ENCODE measurements at regions not wholly inside any gene's neighbourhood (a gene's known extent, or its start where the extent isn't known, plus 50 kb on each side); places are given as distances from the start of the nearest gene placed in this dataset.

GRCh38 chr6:120534954-120535353, 799.3 kb downstream of the TBC1D32 start:
- H3K36me3 ChIP-seq (ENCODE audit: control insufficient read depth, insufficient read depth, low read length): no peaks in the 10 kb centered on the region
- no peaks in the 10 kb centered on the region for H3K9me3 ChIP-seq (ENCODE audit: control insufficient read depth, insufficient read depth, low read length)
- H3K4me3 ChIP-seq (ENCODE audit: low read depth, low read length): no peak overlapping the region
- no peak overlapping the region for H3K9ac ChIP-seq (ENCODE audit: low read depth, low read length)
- no peaks in the 10 kb centered on the region for H3K27me3 ChIP-seq (ENCODE audit: control insufficient read depth, insufficient read depth, low read length)
- no peak overlapping the region for H3K27ac ChIP-seq (ENCODE audit: low read depth, low read length)
- H3K4me1 ChIP-seq (ENCODE audit: control insufficient read depth, insufficient read depth, low read length): no peaks in the 10 kb centered on the region

- H3K9ac ChIP-seq (ENCODE audit: low read depth, low read length): no peak overlapping the region
- H3K36me3 ChIP-seq (ENCODE audit: control insufficient read depth, insufficient read depth, low read length): no peaks in the 10 kb centered on the region
- H3K27ac ChIP-seq (ENCODE audit: low read depth, low read length): no peak overlapping the region
- H3K4me3 ChIP-seq (ENCODE audit: low read depth, low read length): no peak overlapping the region
- H3K27me3 ChIP-seq (ENCODE audit: control insufficient read depth, insufficient read depth, low read length): no peaks in the 10 kb centered on the region
- no peaks in the 10 kb centered on the region for H3K9me3 ChIP-seq (ENCODE audit: control insufficient read depth, insufficient read depth, low read length)
- H3K4me1 ChIP-seq (ENCODE audit: control insufficient read depth, insufficient read depth, low read length): no peaks in the 10 kb centered on the region
Observed at GRCh38 chr6:120526576-120526975, 807.7 kb downstream of the TBC1D32 start.

- no peaks in the 10 kb centered on the region for H3K27me3 ChIP-seq (ENCODE audit: control insufficient read depth, insufficient read depth, low read length)
- no peak overlapping the region for H3K9ac ChIP-seq (ENCODE audit: low read depth, low read length)
- H3K4me1 ChIP-seq (ENCODE audit: control insufficient read depth, insufficient read depth, low read length): no peaks in the 10 kb centered on the region
- no peaks in the 10 kb centered on the region for H3K36me3 ChIP-seq (ENCODE audit: control insufficient read depth, insufficient read depth, low read length)
- no peaks in the 10 kb centered on the region for H3K9me3 ChIP-seq (ENCODE audit: control insufficient read depth, insufficient read depth, low read length)
- H3K4me3 ChIP-seq (ENCODE audit: low read depth, low read length): no peak overlapping the region
- H3K27ac ChIP-seq (ENCODE audit: low read depth, low read length): no peak overlapping the region
Observed at GRCh38 chr6:120514544-120514943, 819.7 kb downstream of the TBC1D32 start.

- Histone ChIP-seq H3K9me3 (ENCODE audit: control insufficient read depth, insufficient read depth, low read length) (peaks cover 5% of the 10 kb centered on the region; the same call in 1 of the 2 replicates), H3K27me3 (ENCODE audit: control insufficient read depth, insufficient read depth, low read length) (no peaks in the 10 kb centered on the region), H3K4me1 (ENCODE audit: control insufficient read depth, insufficient read depth, low read length) (no peaks in the 10 kb centered on the region), H3K36me3 (ENCODE audit: control insufficient read depth, insufficient read depth, low read length) (no peaks in the 10 kb centered on the region), H3K4me3 (ENCODE audit: low read depth, low read length) (no peak overlapping the region), H3K9ac (ENCODE audit: low read depth, low read length) (no peak overlapping the region), H3K27ac (ENCODE audit: low read depth, low read length) (no peak overlapping the region)
Observed at GRCh38 chr6:120511712-120512111, 822.6 kb downstream of the TBC1D32 start.

GRCh38 chr6:120498711-120499110, 835.6 kb downstream of the TBC1D32 start:
- no peak overlapping the region for H3K27ac ChIP-seq (ENCODE audit: low read depth, low read length)
- no peaks in the 10 kb centered on the region for H3K4me1 ChIP-seq (ENCODE audit: control insufficient read depth, insufficient read depth, low read length)
- H3K36me3 ChIP-seq (ENCODE audit: control insufficient read depth, insufficient read depth, low read length): no peaks in the 10 kb centered on the region
- H3K4me3 ChIP-seq (ENCODE audit: low read depth, low read length): no peak overlapping the region
- H3K27me3 ChIP-seq (ENCODE audit: control insufficient read depth, insufficient read depth, low read length): no peaks in the 10 kb centered on the region
- no peaks in the 10 kb centered on the region for H3K9me3 ChIP-seq (ENCODE audit: control insufficient read depth, insufficient read depth, low read length)
- H3K9ac ChIP-seq (ENCODE audit: low read depth, low read length): no peak overlapping the region

GRCh38 chr6:120496661-120497060, 837.6 kb downstream of the TBC1D32 start:
- Histone ChIP-seq H3K4me1 (ENCODE audit: control insufficient read depth, insufficient read depth, low read length) (no peaks in the 10 kb centered on the region), H3K9ac (ENCODE audit: low read depth, low read length) (no peak overlapping the region), H3K27me3 (ENCODE audit: control insufficient read depth, insufficient read depth, low read length) (no peaks in the 10 kb centered on the region), H3K27ac (ENCODE audit: low read depth, low read length) (no peak overlapping the region), H3K9me3 (ENCODE audit: control insufficient read depth, insufficient read depth, low read length) (no peaks in the 10 kb centered on the region), H3K4me3 (ENCODE audit: low read depth, low read length) (no peak overlapping the region), H3K36me3 (ENCODE audit: control insufficient read depth, insufficient read depth, low read length) (no peaks in the 10 kb centered on the region)

- Histone ChIP-seq H3K4me3 (ENCODE audit: low read depth, low read length) (no peak overlapping the region), H3K36me3 (ENCODE audit: control insufficient read depth, insufficient read depth, low read length) (no peaks in the 10 kb centered on the region), H3K9me3 (ENCODE audit: control insufficient read depth, insufficient read depth, low read length) (no peaks in the 10 kb centered on the region), H3K27ac (ENCODE audit: low read depth, low read length) (no peak overlapping the region), H3K27me3 (ENCODE audit: control insufficient read depth, insufficient read depth, low read length) (no peaks in the 10 kb centered on the region), H3K9ac (ENCODE audit: low read depth, low read length) (no peak overlapping the region), H3K4me1 (ENCODE audit: control insufficient read depth, insufficient read depth, low read length) (no peaks in the 10 kb centered on the region)
Observed at GRCh38 chr6:120493505-120493904, 840.8 kb downstream of the TBC1D32 start.

GRCh38 chr6:120489941-120490340, 844.3 kb downstream of the TBC1D32 start:
- Histone ChIP-seq H3K4me3 (ENCODE audit: low read depth, low read length) (no peak overlapping the region), H3K27ac (ENCODE audit: low read depth, low read length) (no peak overlapping the region), H3K9ac (ENCODE audit: low read depth, low read length) (no peak overlapping the region), H3K9me3 (ENCODE audit: control insufficient read depth, insufficient read depth, low read length) (no peaks in the 10 kb centered on the region), H3K36me3 (ENCODE audit: control insufficient read depth, insufficient read depth, low read length) (no peaks in the 10 kb centered on the region), H3K4me1 (ENCODE audit: control insufficient read depth, insufficient read depth, low read length) (no peaks in the 10 kb centered on the region), H3K27me3 (ENCODE audit: control insufficient read depth, insufficient read depth, low read length) (no peaks in the 10 kb centered on the region)

- H3K4me3 ChIP-seq (ENCODE audit: low read depth, low read length): no peak overlapping the region
- no peaks in the 10 kb centered on the region for H3K4me1 ChIP-seq (ENCODE audit: control insufficient read depth, insufficient read depth, low read length)
- H3K27me3 ChIP-seq (ENCODE audit: control insufficient read depth, insufficient read depth, low read length): no peaks in the 10 kb centered on the region
- peaks cover 7% of the 10 kb centered on the region; the same call in 1 of the 2 replicates for H3K9me3 ChIP-seq (ENCODE audit: control insufficient read depth, insufficient read depth, low read length)
- no peak overlapping the region for H3K27ac ChIP-seq (ENCODE audit: low read depth, low read length)
- H3K9ac ChIP-seq (ENCODE audit: low read depth, low read length): no peak overlapping the region
- H3K36me3 ChIP-seq (ENCODE audit: control insufficient read depth, insufficient read depth, low read length): no peaks in the 10 kb centered on the region
Observed at GRCh38 chr6:120484146-120484545, 850.1 kb downstream of the TBC1D32 start.

- H3K4me3 ChIP-seq (ENCODE audit: low read depth, low read length): no peak overlapping the region
- H3K27ac ChIP-seq (ENCODE audit: low read depth, low read length): no peak overlapping the region
- no peaks in the 10 kb centered on the region for H3K36me3 ChIP-seq (ENCODE audit: control insufficient read depth, insufficient read depth, low read length)
- no peak overlapping the region for H3K9ac ChIP-seq (ENCODE audit: low read depth, low read length)
- peaks cover 23% of the 10 kb centered on the region for H3K9me3 ChIP-seq (ENCODE audit: control insufficient read depth, insufficient read depth, low read length)
- no peaks in the 10 kb centered on the region for H3K4me1 ChIP-seq (ENCODE audit: control insufficient read depth, insufficient read depth, low read length)
- no peaks in the 10 kb centered on the region for H3K27me3 ChIP-seq (ENCODE audit: control insufficient read depth, insufficient read depth, low read length)
Observed at GRCh38 chr6:120478650-120479049, 855.6 kb downstream of the TBC1D32 start.

- Histone ChIP-seq H3K27ac (ENCODE audit: low read depth, low read length) (no peak overlapping the region), H3K4me3 (ENCODE audit: low read depth, low read length) (no peak overlapping the region), H3K36me3 (ENCODE audit: control insufficient read depth, insufficient read depth, low read length) (no peaks in the 10 kb centered on the region), H3K9me3 (ENCODE audit: control insufficient read depth, insufficient read depth, low read length) (peaks cover 24% of the 10 kb centered on the region), H3K4me1 (ENCODE audit: control insufficient read depth, insufficient read depth, low read length) (no peaks in the 10 kb centered on the region), H3K9ac (ENCODE audit: low read depth, low read length) (no peak overlapping the region), H3K27me3 (ENCODE audit: control insufficient read depth, insufficient read depth, low read length) (no peaks in the 10 kb centered on the region)
Observed at GRCh38 chr6:120473804-120474203, 860.5 kb downstream of the TBC1D32 start.

- Histone ChIP-seq H3K27me3 (ENCODE audit: control insufficient read depth, insufficient read depth, low read length) (no peaks in the 10 kb centered on the region), H3K27ac (ENCODE audit: low read depth, low read length) (no peak overlapping the region), H3K4me1 (ENCODE audit: control insufficient read depth, insufficient read depth, low read length) (peaks cover 6% of the 10 kb centered on the region; the same call in 1 of the 2 replicates), H3K9ac (ENCODE audit: low read depth, low read length) (no peak overlapping the region), H3K36me3 (ENCODE audit: control insufficient read depth, insufficient read depth, low read length) (no peaks in the 10 kb centered on the region), H3K9me3 (ENCODE audit: control insufficient read depth, insufficient read depth, low read length) (peaks cover 11% of the 10 kb centered on the region), H3K4me3 (ENCODE audit: low read depth, low read length) (no peak overlapping the region)
Observed at GRCh38 chr6:120468486-120468885, 865.8 kb downstream of the TBC1D32 start.

All from HUES48 (cell line).